ENCODE measurements at regions not wholly inside any gene's neighbourhood (a gene's known extent, or its start where the extent isn't known, plus 50 kb on each side); places are given as distances from the start of the nearest gene placed in this dataset.

DNA sequence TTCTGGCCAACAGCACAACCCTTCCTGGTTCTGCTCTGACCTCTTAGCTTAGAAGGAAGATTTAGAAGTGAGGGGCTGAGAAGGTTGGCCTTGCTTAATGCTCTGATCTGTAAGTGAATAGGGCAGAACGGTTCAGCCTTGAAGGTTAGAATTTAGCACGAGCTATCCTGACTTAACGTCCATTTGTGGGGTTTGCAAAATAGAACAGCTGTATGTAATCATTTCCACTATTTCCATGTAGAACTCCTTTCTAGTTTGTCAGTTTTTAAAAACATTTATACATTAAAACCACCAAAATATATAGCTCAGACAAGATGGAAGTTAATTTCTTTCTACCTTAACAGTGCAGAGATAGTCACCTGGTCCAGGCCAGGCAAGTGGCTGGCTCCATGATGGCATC is 89.9 kb downstream of the TBX19 start:
- TF ChIP-seq RFX5 (IDR thresholded peaks at IDR 0.05; ENCODE audit: low read depth, low read length) = no peak
- TF ChIP-seq, protein P1, sequence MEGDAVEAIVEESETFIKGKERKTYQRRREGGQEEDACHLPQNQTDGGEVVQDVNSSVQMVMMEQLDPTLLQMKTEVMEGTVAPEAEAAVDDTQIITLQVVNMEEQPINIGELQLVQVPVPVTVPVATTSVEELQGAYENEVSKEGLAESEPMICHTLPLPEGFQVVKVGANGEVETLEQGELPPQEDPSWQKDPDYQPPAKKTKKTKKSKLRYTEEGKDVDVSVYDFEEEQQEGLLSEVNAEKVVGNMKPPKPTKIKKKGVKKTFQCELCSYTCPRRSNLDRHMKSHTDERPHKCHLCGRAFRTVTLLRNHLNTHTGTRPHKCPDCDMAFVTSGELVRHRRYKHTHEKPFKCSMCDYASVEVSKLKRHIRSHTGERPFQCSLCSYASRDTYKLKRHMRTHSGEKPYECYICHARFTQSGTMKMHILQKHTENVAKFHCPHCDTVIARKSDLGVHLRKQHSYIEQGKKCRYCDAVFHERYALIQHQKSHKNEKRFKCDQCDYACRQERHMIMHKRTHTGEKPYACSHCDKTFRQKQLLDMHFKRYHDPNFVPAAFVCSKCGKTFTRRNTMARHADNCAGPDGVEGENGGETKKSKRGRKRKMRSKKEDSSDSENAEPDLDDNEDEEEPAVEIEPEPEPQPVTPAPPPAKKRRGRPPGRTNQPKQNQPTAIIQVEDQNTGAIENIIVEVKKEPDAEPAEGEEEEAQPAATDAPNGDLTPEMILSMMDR (conservative IDR thresholded peaks at IDR 0.05; ENCODE audit: low read depth, low read length) = no peak
- no peak for TF ChIP-seq MAFK (IDR thresholded peaks at IDR 0.05; ENCODE audit: low read depth, low read length)
- no peak for TF ChIP-seq RAD21 (IDR thresholded peaks at IDR 0.05; ENCODE audit: low read length)
- no peak for TF ChIP-seq POLR2A (IDR thresholded peaks at IDR 0.05; ENCODE audit: low read depth, low read length)
- TF ChIP-seq USF2 (IDR thresholded peaks at IDR 0.05; ENCODE audit: low read depth, low read length) = no peak
- no peak for TF ChIP-seq MAZ (IDR thresholded peaks at IDR 0.05; ENCODE audit: borderline replicate concordance, low read depth, low read length)
- TF ChIP-seq RCOR1 (IDR thresholded peaks at IDR 0.05; ENCODE audit: insufficient replicate concordance, low read length) = no peak
- no peak for TF ChIP-seq MXI1 (IDR thresholded peaks at IDR 0.05; ENCODE audit: borderline replicate concordance, low read depth, low read length)
- TF ChIP-seq BHLHE40 (IDR thresholded peaks at IDR 0.05; ENCODE audit: low read depth, low read length) = no peak
- TF ChIP-seq CEBPB (IDR thresholded peaks at IDR 0.05; ENCODE audit: low read depth, low read length) = no peak
- no peak for TF ChIP-seq FOS (IDR thresholded peaks at IDR 0.05; ENCODE audit: low read depth, low read length)
